OCI-LY1 (cell line): ENCODE measurements at regions not wholly inside any gene's neighbourhood (a gene's known extent, or its start where the extent isn't known, plus 50 kb on each side); places are given as distances from the start of the nearest gene placed in this dataset.

Experiments
- H2AFZ ChIP-seq: fragments of 200-600 bp; sonication (generic), shearing (Covaris generic); 2 replicates; pipeline ENCODE4 v1.6.0; 2014; ENCODE audit warnings: antibody characterized with exemption, mild to moderate bottlenecking, low read length
- H3F3A ChIP-seq: fragments of 200-600 bp; sonication (generic), shearing (Covaris generic); 2 replicates; pipeline ENCODE4 v1.6.0; 2014; ENCODE audit warnings: mild to moderate bottlenecking, antibody characterized with exemption, low read length, moderate library complexity; ENCODE audit not compliant: insufficient read depth
- H3K27ac ChIP-seq: fragments of 200-600 bp; sonication (generic); 2 replicates; pipeline ENCODE4 v1.5.1; 2014; ENCODE audit warnings: low read length, mixed run types, mild to moderate bottlenecking, low read depth; ENCODE audit not compliant: poor library complexity, severe bottlenecking
- H3K27me3 ChIP-seq: fragments of 200-600 bp; sonication (generic); 2 replicates; pipeline ENCODE4 v1.6.0; 2014; ENCODE audit warnings: antibody characterized with exemption, mild to moderate bottlenecking, low read length, moderate library complexity; ENCODE audit not compliant: insufficient read depth
- H3K36me3 ChIP-seq: fragments of 200-600 bp; sonication (generic); 2 replicates; pipeline ENCODE4 v1.6.1; 2014; ENCODE audit warnings: mild to moderate bottlenecking, antibody characterized with exemption, low read length, moderate library complexity, mixed read lengths; ENCODE audit not compliant: insufficient read depth
- H3K4me1 ChIP-seq: fragments of 200-600 bp; sonication (generic); 2 replicates; pipeline ENCODE4 v1.5.1; 2014; ENCODE audit warnings: mild to moderate bottlenecking, low read length, moderate library complexity; ENCODE audit not compliant: insufficient read depth, severe bottlenecking
- H3K4me2 ChIP-seq: fragments of 200-600 bp; sonication (generic), shearing (Covaris generic); 2 replicates; pipeline ENCODE4 v1.6.1; 2014; ENCODE audit warnings: low read length
- H3K4me3 ChIP-seq: fragments of 200-600 bp; sonication (generic); 2 replicates; pipeline ENCODE4 v1.5.1; 2014; ENCODE audit warnings: low read length, low read depth, mild to moderate bottlenecking, mixed read lengths; ENCODE audit not compliant: poor library complexity, severe bottlenecking
- H3K79me2 ChIP-seq: fragments of 200-600 bp; shearing (Covaris generic); 2 replicates; pipeline ENCODE4 v1.6.1; 2016; ENCODE audit warnings: mixed run types, low read length, mixed read lengths; ENCODE audit not compliant: insufficient read depth
- H3K9ac ChIP-seq: fragments of 200-600 bp; sonication (generic), shearing (Covaris generic); 2 replicates; pipeline ENCODE4 v1.6.1; 2014; ENCODE audit warnings: mild to moderate bottlenecking, low read length, mixed read lengths
- H3K9me2 ChIP-seq: fragments of 200-600 bp; sonication (generic), shearing (Covaris generic); 2 replicates; pipeline ENCODE4 v1.6.1; 2014; ENCODE audit warnings: low read depth, mild to moderate bottlenecking, low read length, mixed read lengths
- H3K9me3 ChIP-seq: fragments of 200-600 bp; shearing (Covaris generic); 2 replicates; pipeline ENCODE4 v1.6.1; 2014; ENCODE audit warnings: low read length, mixed read lengths
- H4K20me1 ChIP-seq: fragments of 200-600 bp; sonication (generic), shearing (Covaris generic); 2 replicates; pipeline ENCODE4 v1.6.0; 2016; ENCODE audit warnings: mild to moderate bottlenecking, low read length; ENCODE audit not compliant: insufficient read depth
- CTCF ChIP-seq: fragments of 200-600 bp; sonication (generic), shearing (Covaris generic); IDR thresholded peaks from 2 replicates; pipeline ENCODE4 v1.5.1; 2017; ENCODE audit warnings: mild to moderate bottlenecking, antibody characterized with exemption, low read length, moderate library complexity, mixed read lengths
- EZH2 ChIP-seq: fragments of 200-600 bp; sonication (generic), shearing (Covaris generic); IDR thresholded peaks from 2 replicates; pipeline ENCODE4 v1.8.0; 2017; ENCODE audit warnings: borderline replicate concordance, mixed run types, mild to moderate bottlenecking, antibody characterized with exemption, low read length, moderate library complexity, mixed read lengths

GRCh38 chr2:167462379-167462778, 574.1 kb downstream of the XIRP2 start:
- Histone ChIP-seq H3K4me3 (no peak overlapping the region), H3K36me3 (no peaks in the 10 kb centered on the region), H3K4me1 (no peaks in the 10 kb centered on the region), H3K27ac (no peak overlapping the region), H3K9me2 (no peaks in the 10 kb centered on the region), H3K27me3 (no peaks in the 10 kb centered on the region), H3F3A (no peaks in the 10 kb centered on the region), H2AFZ (no peak overlapping the region), H3K4me2 (no peak overlapping the region), H4K20me1 (no peaks in the 10 kb centered on the region), H3K9me3 (no peaks in the 10 kb centered on the region; the same call in 1 of the 2 replicates), H3K9ac (no peak overlapping the region), H3K79me2 (no peaks in the 10 kb centered on the region)
- TF ChIP-seq EZH2 (no peak), CTCF (no peak)

GRCh38 chr2:167454036-167454435, 565.8 kb downstream of the XIRP2 start:
- Histone ChIP-seq H3K9ac (no peak overlapping the region), H4K20me1 (no peaks in the 10 kb centered on the region), H2AFZ (no peak overlapping the region), H3K27me3 (no peaks in the 10 kb centered on the region), H3K27ac (no peak overlapping the region), H3K4me1 (no peaks in the 10 kb centered on the region), H3K36me3 (no peaks in the 10 kb centered on the region), H3K4me2 (no peak overlapping the region), H3K79me2 (no peaks in the 10 kb centered on the region), H3K4me3 (no peak overlapping the region), H3K9me2 (no peaks in the 10 kb centered on the region), H3K9me3 (0 out of 2 replicates have a peak, but pooled peaks cover 2% of the 10 kb centered on the region), H3F3A (no peaks in the 10 kb centered on the region)
- TF ChIP-seq CTCF (no peak), EZH2 (no peak)

- H3K4me1 ChIP-seq, result no peaks in the 10 kb centered on the region
- no peaks in the 10 kb centered on the region for H3K79me2 ChIP-seq
- no peak overlapping the region for H3K4me2 ChIP-seq
- H3K4me3 ChIP-seq, result no peak overlapping the region
- H3K27me3 ChIP-seq, result no peaks in the 10 kb centered on the region
- no peaks in the 10 kb centered on the region for H3F3A ChIP-seq
- 0 out of 2 replicates have a peak, but pooled peaks cover 2% of the 10 kb centered on the region for H3K9me3 ChIP-seq
- no peaks in the 10 kb centered on the region for H4K20me1 ChIP-seq
- H2AFZ ChIP-seq, result no peak overlapping the region
- no peak overlapping the region for H3K27ac ChIP-seq
- TF ChIP-seq EZH2 (no peak), CTCF (no peak)
- H3K9me2 ChIP-seq, result no peaks in the 10 kb centered on the region
- H3K9ac ChIP-seq, result no peak overlapping the region
- no peaks in the 10 kb centered on the region for H3K36me3 ChIP-seq
Observed at GRCh38 chr2:167451496-167452289, 563.4 kb downstream of the XIRP2 start.
